GM23248 (cell line): ENCODE measurements at regions not wholly inside any gene's neighbourhood (a gene's known extent, or its start where the extent isn't known, plus 50 kb on each side); places are given as distances from the start of the nearest gene placed in this dataset.
A peak's percentile ranks its signal among the peaks of the same experiment; 100 is the strongest.

Experiments used
- DNase-seq: peaks from one replicate; pipeline ENCODE4 v3.0.0-alpha.2; 2015
- H2AFZ ChIP-seq: fragments of 200-600 bp; sonication (generic); 2 replicates; pipeline ENCODE4 v1.6.1; 2016; ENCODE audit warnings: antibody characterized with exemption
- H3F3A ChIP-seq: fragments of 200-600 bp; sonication (generic); 2 replicates; pipeline ENCODE4 v1.6.1; 2016; ENCODE audit warnings: mild to moderate bottlenecking, antibody characterized with exemption, mixed run types; ENCODE audit not compliant: insufficient read depth
- H3K27ac ChIP-seq: fragments of 200-600 bp; sonication (generic); 2 replicates; pipeline ENCODE4 v1.5.1; 2016; ENCODE audit warnings: mild to moderate bottlenecking
- H3K27me3 ChIP-seq: fragments of 200-600 bp; sonication (generic); replicated peaks from 2 replicates; pipeline ENCODE4 v1.6.1; 2016; ENCODE audit warnings: mild to moderate bottlenecking; ENCODE audit not compliant: insufficient read depth
- H3K36me3 ChIP-seq: fragments of 200-600 bp; sonication (generic); 2 replicates; pipeline ENCODE4 v1.6.1; 2016; ENCODE audit warnings: low read depth, mild to moderate bottlenecking
- H3K4me1 ChIP-seq: fragments of 200-600 bp; sonication (generic); 2 replicates; pipeline ENCODE4 v1.6.1; 2016; ENCODE audit warnings: mild to moderate bottlenecking; ENCODE audit not compliant: insufficient read depth
- H3K4me2 ChIP-seq: fragments of 200-600 bp; sonication (generic); one replicate; pipeline ENCODE4 v1.6.1; 2016; ENCODE audit warnings: mild to moderate bottlenecking; ENCODE audit not compliant: unreplicated experiment
- H3K4me3 ChIP-seq: fragments of 200-600 bp; sonication (generic); 2 replicates; pipeline ENCODE4 v1.5.1; 2016; ENCODE audit warnings: mild to moderate bottlenecking
- H3K79me2 ChIP-seq: fragments of 200-600 bp; sonication (generic); 2 replicates; pipeline ENCODE4 v1.6.1; 2016; ENCODE audit warnings: mild to moderate bottlenecking; ENCODE audit not compliant: insufficient read depth
- H3K9ac ChIP-seq: fragments of 200-600 bp; sonication (generic); 2 replicates; pipeline ENCODE4 v1.6.1; 2016; ENCODE audit warnings: mild to moderate bottlenecking
- H3K9me2 ChIP-seq: fragments of 200-600 bp; sonication (generic); 2 replicates; pipeline ENCODE4 v1.6.1; 2016; ENCODE audit warnings: mixed run types, mild to moderate bottlenecking, moderate library complexity; ENCODE audit not compliant: insufficient read depth
- H3K9me3 ChIP-seq: fragments of 200-600 bp; sonication (generic); one replicate; pipeline ENCODE4 v1.6.1; 2017; ENCODE audit warnings: low read depth
- H4K20me1 ChIP-seq: fragments of 200-600 bp; sonication (generic); 2 replicates; pipeline ENCODE4 v1.6.0; 2016; ENCODE audit not compliant: insufficient read depth
- EZH2 ChIP-seq: fragments of 200-600 bp; sonication (generic); IDR thresholded peaks from 2 replicates; pipeline ENCODE4 v1.6.1; 2018; ENCODE audit warnings: antibody characterized with exemption, mild to moderate bottlenecking; ENCODE audit not compliant: insufficient read depth, poor library complexity, severe bottlenecking
- EZH2phosphoT487 ChIP-seq: fragments of 200-600 bp; sonication (generic); IDR thresholded peaks from 2 replicates; pipeline ENCODE4 v1.6.1; 2018; ENCODE audit warnings: antibody characterized with exemption, moderate library complexity, mild to moderate bottlenecking, low read depth; ENCODE audit not compliant: insufficient read depth
- WGBS, 2 experiments: methylation state at CpG; one replicate each; pipeline ENCODE4 v1.1.6; 2015 to 2017; ENCODE audit warnings: low lambda C conversion rate in 2 of 2, low coverage in 1 of 2; ENCODE audit errors: missing lambda C conversion rate in 2 of 2; 5-methylcytosine and 5-hydroxymethylcytosine counted together
- in situ Hi-C: fragments of 300-500 bp; cut with MboI; formaldehyde crosslinking; loops from 2 replicates; pipeline ENCODE4 v1.15.0; 2020

GRCh38 chr4:188691811-188692210 lies 552.6 kb downstream of the TRIML1 start:
- TF ChIP-seq EZH2 (no peak), EZH2phosphoT487 (no peak)
- no peak overlapping the region for H3K4me3 ChIP-seq
- H4K20me1 ChIP-seq, result no peaks in the 10 kb centered on the region
- in situ Hi-C loops, result no loop called here
- WGBS, 2 experiments, result 24 to 33% methylated on average over 4 of the region's 4 CpGs
- H3K9me3 ChIP-seq, result no peaks in the 10 kb centered on the region
- no peaks in the 10 kb centered on the region for H3F3A ChIP-seq
- no peaks in the 10 kb centered on the region for H3K36me3 ChIP-seq
- no peak overlapping the region for H3K27ac ChIP-seq
- no peak overlapping the region for H3K9ac ChIP-seq
- no peaks in the 10 kb centered on the region for H3K4me1 ChIP-seq
- H3K79me2 ChIP-seq, result no peaks in the 10 kb centered on the region
- peak; percentile 6 for DNase-seq
- H3K4me2 ChIP-seq, result no peak overlapping the region
- no peak overlapping the region for H2AFZ ChIP-seq
- H3K9me2 ChIP-seq, result no peaks in the 10 kb centered on the region
- no peaks in the 10 kb centered on the region for H3K27me3 ChIP-seq

GRCh38 chr4:188695261-188695660 lies 556.0 kb downstream of the TRIML1 start:
- TF ChIP-seq EZH2phosphoT487 (no peak), EZH2 (no peak)
- Histone ChIP-seq H3K27me3 (no peaks in the 10 kb centered on the region), H3K4me1 (no peaks in the 10 kb centered on the region), H3K9ac (no peak overlapping the region), H3K9me3 (no peaks in the 10 kb centered on the region), H4K20me1 (no peaks in the 10 kb centered on the region), H3K27ac (no peak overlapping the region), H3F3A (no peaks in the 10 kb centered on the region), H3K36me3 (no peaks in the 10 kb centered on the region), H3K4me2 (no peak overlapping the region), H2AFZ (no peak overlapping the region), H3K9me2 (no peaks in the 10 kb centered on the region), H3K79me2 (no peaks in the 10 kb centered on the region), H3K4me3 (no peak overlapping the region)
- no peak for DNase-seq
- 22 to 23% methylated on average over 5 of the region's 5 CpGs for WGBS, 2 experiments
- in situ Hi-C loops, result no loop called here

GRCh38 chr4:188697243-188697642 lies 558.0 kb downstream of the TRIML1 start:
- H3K36me3 ChIP-seq, result no peaks in the 10 kb centered on the region
- in situ Hi-C loops, result no loop called here
- 12 to 21% methylated on average over 1 of the region's 1 CpG for WGBS, 2 experiments
- H3F3A ChIP-seq, result no peaks in the 10 kb centered on the region
- no peak for TF ChIP-seq EZH2phosphoT487
- no peak for TF ChIP-seq EZH2
- no peaks in the 10 kb centered on the region for H3K27me3 ChIP-seq
- no peak overlapping the region for H2AFZ ChIP-seq
- H3K4me1 ChIP-seq, result no peaks in the 10 kb centered on the region
- no peaks in the 10 kb centered on the region for H3K79me2 ChIP-seq
- no peak overlapping the region for H3K4me3 ChIP-seq
- DNase-seq, result no peak
- no peak overlapping the region for H3K9ac ChIP-seq
- H4K20me1 ChIP-seq, result no peaks in the 10 kb centered on the region
- no peak overlapping the region for H3K4me2 ChIP-seq
- no peaks in the 10 kb centered on the region for H3K9me2 ChIP-seq
- H3K9me3 ChIP-seq, result no peaks in the 10 kb centered on the region
- H3K27ac ChIP-seq, result no peak overlapping the region

GRCh38 chr4:188701952-188702351 lies 562.7 kb downstream of the TRIML1 start:
- Histone ChIP-seq H3K36me3 (no peaks in the 10 kb centered on the region), H4K20me1 (no peaks in the 10 kb centered on the region), H3K9me3 (no peaks in the 10 kb centered on the region), H3K9me2 (no peaks in the 10 kb centered on the region), H3K27ac (no peak overlapping the region), H3K79me2 (no peaks in the 10 kb centered on the region), H3K4me3 (no peak overlapping the region), H3K27me3 (no peaks in the 10 kb centered on the region), H2AFZ (no peak overlapping the region), H3F3A (no peaks in the 10 kb centered on the region), H3K9ac (no peak overlapping the region), H3K4me2 (no peak overlapping the region), H3K4me1 (no peaks in the 10 kb centered on the region)
- in situ Hi-C loops, result no loop called here
- TF ChIP-seq EZH2, result no peak
- TF ChIP-seq EZH2phosphoT487, result no peak
- WGBS, 2 experiments, result 53 to 56% methylated on average over 4 of the region's 4 CpGs
- DNase-seq, result no peak

- Histone ChIP-seq H3K9me2 (no peaks in the 10 kb centered on the region), H3K4me1 (no peaks in the 10 kb centered on the region), H3K9ac (no peak overlapping the region), H3K27me3 (no peaks in the 10 kb centered on the region), H3K27ac (no peak overlapping the region), H3K4me2 (no peak overlapping the region), H2AFZ (no peak overlapping the region), H3K4me3 (no peak overlapping the region), H3K9me3 (no peaks in the 10 kb centered on the region), H3F3A (no peaks in the 10 kb centered on the region), H3K79me2 (no peaks in the 10 kb centered on the region), H4K20me1 (no peaks in the 10 kb centered on the region), H3K36me3 (no peaks in the 10 kb centered on the region)
- no peak for DNase-seq
- TF ChIP-seq EZH2, result no peak
- TF ChIP-seq EZH2phosphoT487, result no peak
- 25 to 26% methylated on average over 5 of the region's 5 CpGs for WGBS, 2 experiments
- in situ Hi-C loops, result no loop called here
These were observed 565.0 kb downstream of the TRIML1 start for GRCh38 chr4:188704288-188704687.
